Endothelial cell of umbilical vein (primary cell): ENCODE measurements at regions not wholly inside any gene's neighbourhood (a gene's known extent, or its start where the extent isn't known, plus 50 kb on each side); places are given as distances from the start of the nearest gene placed in this dataset.

ENCODE experiments used
- BruUV-seq: library from RNA; stranded (reverse); fragments of 400-500 nt; replicated peaks from 2 replicates; lab custom pipeline; 2021; lab: Mats Ljungman, UMichigan
- CTCF ChIA-PET: fragments of 300-600, 350-600 bp; sonication (Branson Sonifier 250); formaldehyde crosslinking; loops from one replicate; lab custom pipeline; 2021; ENCODE audit warnings: antibody characterized with exemption, inconsistent platforms; lab: Charles Lee
- POLR2A ChIA-PET: fragments of 300-600, 350-600 bp; sonication (Branson Sonifier 250); formaldehyde crosslinking; loops from one replicate; lab custom pipeline; 2021; ENCODE audit warnings: antibody characterized with exemption, inconsistent platforms; lab: Charles Lee
- DNase-seq: peaks from one replicate; pipeline ENCODE4 v3.0.0-alpha.2; 2011; ENCODE audit warnings: low read depth, low spot score
- FAIRE-seq: peaks from 2 replicates; lab custom pipeline; 2011; peaks lifted over from hg19 to GRCh38; lab: Jason Lieb, UNC
- H2AFZ ChIP-seq: 2 replicates; pipeline ENCODE4 v1.6.0; 2012; ENCODE audit warnings: low read depth, low read length, control low read depth, inconsistent platforms
- H3K27ac ChIP-seq: 2 replicates; pipeline ENCODE4 v1.5.1; 2011; ENCODE audit warnings: low read depth, mild to moderate bottlenecking, control low read depth, low read length, moderate library complexity; ENCODE audit not compliant: insufficient read depth
- H3K27me3 ChIP-seq, 2 experiments: 2 replicates each; pipeline versions ENCODE4 v1.6.0 to v1.6.1; 2011; ENCODE audit warnings: low read length in 2 of 2, mixed read lengths in 1 of 2; ENCODE audit not compliant: control insufficient read depth in 2 of 2, insufficient read depth in 2 of 2
- H3K36me3 ChIP-seq, 2 experiments: 2 replicates in 1 of 2; 3 replicates in 1 of 2; pipeline ENCODE4 v1.5.1; 2011; ENCODE audit warnings: low read length in 2 of 2, mild to moderate bottlenecking in 1 of 2, moderate library complexity in 1 of 2; ENCODE audit not compliant: control insufficient read depth in 2 of 2, insufficient read depth in 2 of 2; ENCODE audit errors: extremely low read depth in 1 of 2
- H3K4me1 ChIP-seq: 3 replicates; pipeline ENCODE4 v1.5.1; 2011; ENCODE audit warnings: mild to moderate bottlenecking, low read length; ENCODE audit not compliant: control insufficient read depth, insufficient read depth; ENCODE audit errors: extremely low read depth
- H3K4me2 ChIP-seq: 2 replicates; pipeline ENCODE4 v1.6.1; 2011; ENCODE audit warnings: low read length, control low read depth, mixed read lengths; ENCODE audit not compliant: insufficient read depth
- H3K4me3 ChIP-seq, 3 experiments: fragments of 200-600 bp in 1 of 3; sonication (generic), shearing (Covaris generic) in 1 of 3; replicated peaks in 1 of 3; 2 replicates each; pipeline ENCODE4 v1.5.1; 2011 to 2016; ENCODE audit warnings: control low read depth in 3 of 3, low read length in 3 of 3, mild to moderate bottlenecking in 2 of 3, inconsistent platforms in 1 of 3, low read depth in 1 of 3, moderate library complexity in 1 of 3; ENCODE audit not compliant: insufficient read depth in 1 of 3
- H3K79me2 ChIP-seq: 2 replicates; pipeline ENCODE4 v1.6.0; 2012; ENCODE audit warnings: low read length, inconsistent platforms; ENCODE audit not compliant: control insufficient read depth, insufficient read depth
- H3K9ac ChIP-seq: replicated peaks from 2 replicates; pipeline ENCODE3; 2011; ENCODE audit warnings: low read length, control low read depth; ENCODE audit not compliant: insufficient read depth; ENCODE audit errors: extremely low read depth
- H3K9me1 ChIP-seq: replicated peaks from 3 replicates; pipeline ENCODE4 v1.6.0; 2011; ENCODE audit warnings: mild to moderate bottlenecking, low read length; ENCODE audit not compliant: control insufficient read depth, insufficient read depth; ENCODE audit errors: extremely low read depth
- H3K9me3 ChIP-seq: replicated peaks from 2 replicates; pipeline ENCODE4 v1.5.1; 2012; ENCODE audit warnings: low read length, inconsistent platforms; ENCODE audit not compliant: control insufficient read depth, insufficient read depth
- H4K20me1 ChIP-seq: replicated peaks from 2 replicates; pipeline ENCODE3; 2011; ENCODE audit warnings: mild to moderate bottlenecking, low read length; ENCODE audit not compliant: control insufficient read depth, insufficient read depth; ENCODE audit errors: extremely low read depth
- CTCF ChIP-seq, 2 donors: IDR thresholded peaks; 1 replicate in 1 of 2; 2 replicates in 1 of 2; pipeline ENCODE4 v1.5.1; 2011; ENCODE audit warnings: low read length in 2 of 2, mild to moderate bottlenecking in 2 of 2, moderate library complexity in 2 of 2, control low read depth in 1 of 2, inconsistent platforms in 1 of 2, low read depth in 1 of 2; ENCODE audit not compliant: insufficient read depth in 1 of 2; ENCODE audit errors: extremely low read depth in 1 of 2
- EZH2 ChIP-seq: IDR thresholded peaks from 2 replicates; pipeline ENCODE4 v1.6.1; 2012; ENCODE audit warnings: borderline replicate concordance, low read depth, mild to moderate bottlenecking, moderate library complexity, low read length, inconsistent platforms; ENCODE audit not compliant: severe bottlenecking
- FOS ChIP-seq: IDR thresholded peaks from 2 replicates; pipeline ENCODE4 v1.6.1; 2011; ENCODE audit warnings: mild to moderate bottlenecking, low read length, moderate library complexity, borderline replicate concordance; ENCODE audit not compliant: insufficient read depth
- GATA2 ChIP-seq: IDR thresholded peaks from 2 replicates; pipeline ENCODE4 v1.7.0; 2011; ENCODE audit warnings: low read depth, mild to moderate bottlenecking, moderate library complexity, mixed read lengths, low read length; ENCODE audit not compliant: insufficient read length, insufficient read depth
- JUN ChIP-seq: IDR thresholded peaks from 2 replicates; pipeline ENCODE4 v1.6.1; 2011; ENCODE audit warnings: borderline replicate concordance, low read depth; ENCODE audit not compliant: insufficient read length, insufficient read depth
- MAX ChIP-seq: IDR thresholded peaks from 2 replicates; pipeline ENCODE4 v1.6.1; 2011; ENCODE audit not compliant: insufficient read depth, insufficient read length
- MYC ChIP-seq: IDR thresholded peaks from one replicate; pipeline ENCODE4 v1.6.1; 2011; ENCODE audit warnings: mild to moderate bottlenecking, low read depth, low read length
- POLR2A ChIP-seq: IDR thresholded peaks from 2 replicates; pipeline ENCODE4 v1.6.1; 2012; ENCODE audit warnings: low read depth, mild to moderate bottlenecking, control low read depth, low read length
- POLR2AphosphoS5 ChIP-seq: IDR thresholded peaks from 2 replicates; pipeline ENCODE4 v1.6.1; 2012; ENCODE audit warnings: low read depth, mild to moderate bottlenecking, control low read depth, low read length, moderate library complexity; ENCODE audit not compliant: insufficient read depth
- dilution Hi-C: fragments of 300-500 bp; cut with MboI; formaldehyde crosslinking; loops from one replicate; pipeline ENCODE4 v1.15.0; 2019; ENCODE audit warnings: low sequenced_read_pairs; ENCODE audit not compliant: extremely low pct_ligation_motif_present
- intact Hi-C: fragments of 100-400 bp; cut with micrococcal nuclease; formaldehyde crosslinking; loops from one replicate; pipeline ENCODE4 v1.10.0; 2022

GRCh38 chr18:21179590-21180220 lies 62.3 kb upstream of the GREB1L start:
- Histone ChIP-seq H3K4me1 (no peaks in the 10 kb centered on the region), H3K27ac (no peak overlapping the region), H3K79me2 (no peaks in the 10 kb centered on the region), H3K36me3 (no peaks in the 10 kb centered on the region), H3K9ac (no peak overlapping the region), H3K9me3 (no peaks in the 10 kb centered on the region), H3K4me2 (no peak overlapping the region), H4K20me1 (no peaks in the 10 kb centered on the region), H3K27me3 (no peaks in the 10 kb centered on the region), H2AFZ (peak overlapping the region; percentile 15), H3K9me1 (no peaks in the 10 kb centered on the region), H3K4me3 (no peak overlapping the region)
- POLR2A ChIA-PET, result interaction anchor here (0.5 kb wide), 1 partner anchor 271 kb away, joined by 10 read pairs; no protein-coding TSS in a partner anchor
- dilution Hi-C loops (no loop called here), intact Hi-C loops (loop anchor here (5.0 kb wide), 1 partner anchor 207 kb away; no protein-coding TSS in a partner anchor)
- CTCF ChIA-PET, result interaction anchor here (0.7 to 1.9 kb wide), 10 partner anchors 8 to 215 kb away, joined by 3 to 14 read pairs (median 4); no protein-coding TSS in a partner anchor
- FAIRE-seq (peak; percentile 87), DNase-seq (peak; percentile 50)
- BruUV-seq, result no TSS peak
- TF ChIP-seq CTCF (IDR thresholded peaks at IDR 0.05; ENCODE audit: extremely low read depth in 1 of 2, insufficient read depth in 1 of 2, low read depth in 1 of 2, low read length in 2 of 2), result peak; percentile 67 to 75
- TF ChIP-seq EZH2, result no peak
- TF ChIP-seq FOS, result no peak

GRCh38 chr18:21180588-21180987 lies 61.4 kb upstream of the GREB1L start:
- Histone ChIP-seq H3K36me3 (no peaks in the 10 kb centered on the region), H3K9me1 (no peaks in the 10 kb centered on the region), H3K9ac (no peak overlapping the region), H3K4me3 (no peak overlapping the region), H3K79me2 (no peaks in the 10 kb centered on the region), H3K9me3 (no peaks in the 10 kb centered on the region), H3K4me1 (no peaks in the 10 kb centered on the region), H3K27ac (no peak overlapping the region), H2AFZ (no peak overlapping the region), H3K27me3 (no peaks in the 10 kb centered on the region), H3K4me2 (no peak overlapping the region), H4K20me1 (no peaks in the 10 kb centered on the region)
- intact Hi-C loops (no loop called here), dilution Hi-C loops (no loop called here)
- CTCF ChIA-PET, result interaction anchor here (0.6 to 1.7 kb wide), 4 partner anchors 11 to 193 kb away, joined by 3 to 4 read pairs (median 4); partner anchors contain the start of gene ROCK1
- no peak for TF ChIP-seq POLR2AphosphoS5
- TF ChIP-seq POLR2A, result no peak
- TF ChIP-seq JUN, result no peak
- no peak for TF ChIP-seq EZH2
- no peak for TF ChIP-seq MAX
- no peak for TF ChIP-seq CTCF (IDR thresholded peaks at IDR 0.05; ENCODE audit: extremely low read depth in 1 of 2, insufficient read depth in 1 of 2, low read depth in 1 of 2, low read length in 2 of 2)
- no peak for TF ChIP-seq MYC
- no peak for TF ChIP-seq FOS
- no peak for TF ChIP-seq GATA2
- no peak for FAIRE-seq
- DNase-seq, result no peak
- POLR2A ChIA-PET, result no interaction called here
- no TSS peak for BruUV-seq
